Stimulated activated CD8-positive, alpha-beta memory T cell treated with anti-CD3 and anti-CD28 coated beads, Interleukin-12 subunit alpha, Interleukin-12 subunit beta, amount 100 ng/mL, for 4 hours (primary cell): ENCODE measurements at regions not wholly inside any gene's neighbourhood (a gene's known extent, or its start where the extent isn't known, plus 50 kb on each side); places are given as distances from the start of the nearest gene placed in this dataset.

Source experiments
- DNase-seq: peaks from one replicate; pipeline ENCODE4 v3.0.0-alpha.2; 2020; ENCODE audit warnings: low read depth

- DNase-seq, result no peak
These were observed 291.0 kb downstream of the NSG2 start for GRCh38 chr5:174336479-174336878.

DNA sequence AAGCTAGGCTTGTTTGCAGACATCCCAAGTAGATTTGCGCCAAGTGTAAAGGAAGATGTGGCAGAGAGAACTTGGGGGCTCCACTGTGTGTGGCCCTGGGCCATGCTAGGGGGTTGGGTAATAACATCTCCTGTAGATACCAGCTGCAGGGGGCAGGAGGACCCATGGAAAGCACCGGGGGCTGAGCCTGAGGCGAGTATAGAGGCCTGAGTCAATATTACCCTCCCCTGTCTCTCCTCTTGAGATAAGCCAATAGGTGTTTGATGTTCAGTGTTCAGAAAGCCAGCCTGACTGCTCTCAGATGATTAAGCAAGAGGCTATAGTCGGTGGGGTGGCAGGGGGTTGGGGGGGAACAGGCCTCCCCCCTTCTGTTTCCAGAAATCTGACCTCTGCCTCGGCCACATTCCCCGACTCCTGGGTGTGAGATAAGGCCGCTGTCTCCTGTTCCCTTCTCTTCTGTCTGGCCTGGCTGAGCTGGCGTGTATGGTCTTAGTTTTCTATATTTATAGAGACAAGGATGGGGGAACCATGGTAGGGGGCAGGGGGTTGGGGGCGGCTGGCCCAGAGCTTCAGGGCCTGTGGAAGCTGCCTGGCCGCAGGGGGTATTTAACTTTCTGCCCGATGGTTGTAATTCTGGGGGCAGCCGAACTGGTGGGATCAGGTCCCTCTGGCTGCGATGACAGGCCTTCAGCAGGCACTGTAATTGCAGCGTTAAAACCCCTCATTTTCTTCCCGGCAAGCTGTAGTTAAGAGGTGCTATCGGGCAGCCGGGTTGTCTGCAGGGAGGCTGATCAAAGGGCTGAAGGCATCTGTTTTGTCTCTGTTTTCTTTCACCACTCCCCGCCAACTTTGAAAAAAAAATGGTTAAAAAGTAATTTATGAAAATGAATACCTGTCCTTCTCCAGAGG lies 292.0 kb downstream of the NSG2 start:
- no peak for DNase-seq

- no peak for DNase-seq
These were observed 292.9 kb downstream of the NSG2 start for GRCh38 chr5:174338185-174339010.

DNA sequence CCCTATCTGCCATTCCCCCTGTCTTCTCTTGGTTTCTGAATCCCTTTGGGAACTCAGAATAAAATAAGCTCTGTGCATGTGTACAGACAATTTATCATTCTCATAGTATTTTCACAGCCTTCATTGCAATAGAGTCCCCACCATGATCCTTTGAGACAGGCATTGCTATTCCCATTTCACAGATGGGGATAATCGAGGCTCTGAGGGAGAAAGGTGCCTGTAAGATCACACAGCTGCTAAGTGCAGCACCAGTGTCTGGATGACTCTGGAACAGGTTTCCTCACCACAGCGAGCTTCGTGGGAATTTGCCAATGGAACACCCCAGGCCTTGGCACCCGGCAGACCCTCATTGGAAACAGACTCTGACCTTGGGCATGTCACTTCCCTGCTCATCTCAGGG lies 293.6 kb downstream of the NSG2 start:
- no peak for DNase-seq

DNA sequence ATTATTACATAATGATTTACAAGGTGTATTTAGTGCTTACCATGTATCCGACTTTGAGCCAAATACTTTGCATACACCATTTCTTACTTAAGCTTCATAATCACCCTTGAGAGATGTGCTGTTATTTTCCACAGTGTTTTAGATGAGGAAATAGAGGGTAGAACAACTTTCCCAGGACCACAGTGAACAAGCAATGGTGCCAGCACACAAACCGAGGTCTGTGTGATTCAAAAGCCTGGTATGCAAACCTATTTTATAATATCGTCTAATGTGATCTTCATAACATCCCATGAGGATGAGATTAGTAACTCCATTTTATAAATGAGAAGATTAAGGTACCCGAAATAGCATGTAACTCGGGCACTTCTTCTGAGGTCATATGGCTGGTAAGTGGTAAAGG lies 294.7 kb downstream of the NSG2 start:
- DNase-seq, result no peak

DNA sequence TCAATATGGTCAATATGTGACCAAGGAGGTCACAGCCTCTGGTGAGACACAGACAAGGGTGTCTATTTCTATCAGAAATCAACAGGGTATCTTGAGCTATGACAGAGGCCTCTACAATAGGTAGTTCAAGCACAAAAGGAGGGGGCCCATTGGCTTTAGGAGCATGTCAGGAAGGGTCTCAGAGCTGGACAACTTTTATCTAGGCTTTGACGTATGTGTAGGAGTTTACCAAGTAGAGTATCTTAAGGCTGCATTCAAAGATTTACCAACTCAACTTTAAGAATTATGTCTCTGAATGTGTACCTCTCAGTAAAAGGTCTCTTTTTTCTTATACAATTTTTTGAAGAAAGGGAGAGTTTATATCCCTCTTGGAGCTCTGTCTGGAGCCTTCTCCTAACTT lies 297.2 kb downstream of the NSG2 start:
- DNase-seq, result no peak

DNA sequence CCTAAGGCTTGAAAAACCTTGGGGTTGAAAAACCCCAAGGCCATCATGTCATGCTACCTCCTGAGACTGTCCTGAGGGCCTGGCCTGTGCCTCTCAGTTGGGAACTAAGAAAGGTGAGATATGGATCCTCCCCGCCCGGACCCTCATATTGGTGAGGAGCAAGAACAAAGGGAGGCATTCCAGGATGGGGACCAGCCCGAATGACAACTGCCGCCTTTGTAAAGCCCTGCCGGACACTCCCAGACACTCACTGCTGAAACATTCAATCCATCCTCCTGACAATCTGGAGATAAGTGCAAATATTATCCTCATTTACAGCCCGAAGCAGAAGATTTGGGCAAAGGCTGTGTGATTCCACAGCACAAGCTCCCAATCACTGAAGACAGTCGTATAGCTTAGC lies 298.3 kb downstream of the NSG2 start:
- DNase-seq, result no peak

DNA sequence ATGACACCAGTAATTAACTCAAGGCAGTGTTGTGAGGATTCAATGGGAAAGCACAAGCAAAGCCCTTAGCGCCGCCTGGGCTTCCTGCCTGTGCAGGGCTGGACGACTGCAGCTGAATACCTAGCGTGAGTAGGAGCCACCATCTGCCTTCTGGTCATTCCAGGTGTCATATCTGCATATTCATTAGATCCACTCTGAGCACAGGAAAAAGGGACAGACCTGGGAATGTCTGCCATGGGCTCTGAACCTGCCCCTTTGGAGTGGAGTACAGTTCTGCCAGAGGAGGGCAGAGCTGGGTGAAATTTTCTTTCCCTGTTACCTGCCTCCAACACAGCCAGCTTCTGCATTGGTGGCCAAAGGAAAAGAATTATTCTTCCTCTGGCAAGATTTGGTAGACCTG lies 298.8 kb downstream of the NSG2 start:
- no peak for DNase-seq

- no peak for DNase-seq
These were observed 301.7 kb downstream of the NSG2 start for GRCh38 chr5:174347183-174347582.

GRCh38 chr5:174348311-174348981 lies 302.9 kb downstream of the NSG2 start:
- DNase-seq, result no peak

GRCh38 chr5:174352681-174353080 lies 307.2 kb downstream of the NSG2 start:
- DNase-seq, result no peak

- no peak for DNase-seq
These were observed 309.1 kb downstream of the NSG2 start for GRCh38 chr5:174354571-174354970.

- DNase-seq, result no peak
These were observed 309.7 kb downstream of the NSG2 start for GRCh38 chr5:174355208-174355612.

DNA sequence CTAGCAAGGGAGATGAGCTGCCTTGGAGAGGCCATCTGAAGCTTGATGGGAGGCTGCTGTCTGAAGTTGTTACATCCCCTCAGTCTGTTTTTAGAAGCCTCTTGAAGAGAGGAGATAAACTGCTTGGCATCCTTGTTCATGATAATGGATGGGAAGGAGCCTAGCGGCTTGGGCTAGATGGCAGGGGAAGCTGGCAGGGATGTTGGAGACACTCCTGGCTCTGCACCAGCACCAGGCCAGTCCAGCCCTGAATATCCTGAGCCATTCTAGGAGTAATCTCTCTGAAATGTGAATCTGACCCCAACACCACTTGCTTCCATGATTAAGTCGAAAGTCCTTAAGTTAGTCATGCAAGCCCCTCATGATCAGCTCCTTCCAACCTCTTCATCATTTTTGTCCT lies 310.5 kb downstream of the NSG2 start:
- no peak for DNase-seq

DNA sequence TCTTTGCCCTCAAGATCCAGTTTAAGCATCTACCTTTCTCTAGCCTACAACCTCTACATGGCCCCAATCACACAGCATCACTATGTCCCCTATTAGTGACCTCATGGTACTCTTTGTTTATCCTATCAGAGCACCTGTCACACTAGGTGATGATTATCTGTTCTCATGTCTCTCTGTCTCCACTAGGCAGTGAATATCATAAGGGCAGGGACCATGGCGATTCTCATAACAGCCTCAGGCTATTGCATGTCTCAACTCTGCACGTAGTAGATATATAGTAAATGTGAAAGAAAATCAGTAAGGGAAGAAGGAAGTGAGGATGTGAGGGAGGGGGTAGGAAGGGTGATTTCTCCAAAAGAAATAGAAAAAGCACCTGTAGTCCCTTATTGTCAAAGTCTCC lies 311.0 kb downstream of the NSG2 start:
- DNase-seq, result no peak

DNA sequence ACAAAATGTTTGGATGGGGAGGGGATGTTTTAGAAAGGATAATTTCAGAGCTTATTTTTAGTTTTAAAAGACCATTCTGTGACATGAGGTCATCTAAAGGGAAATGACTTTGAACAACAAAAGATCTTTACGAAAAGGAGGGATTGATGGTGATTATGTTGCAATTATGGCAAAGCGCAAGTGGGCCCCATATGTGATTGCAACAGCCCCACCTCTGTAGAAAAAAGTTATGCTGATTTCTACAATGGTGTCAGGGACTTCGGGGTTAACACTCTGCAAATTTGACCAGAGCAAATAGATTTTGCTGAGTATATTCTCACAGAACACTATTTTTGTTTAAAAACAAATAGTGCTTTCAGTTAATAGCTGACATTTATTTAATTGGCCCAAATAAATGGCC lies 312.8 kb downstream of the NSG2 start:
- no peak for DNase-seq

- no peak for DNase-seq
These were observed 313.6 kb downstream of the NSG2 start for GRCh38 chr5:174359071-174359470.

GRCh38 chr5:174362514-174362913 lies 317.0 kb downstream of the NSG2 start:
- no peak for DNase-seq

- no peak for DNase-seq
These were observed 318.4 kb downstream of the NSG2 start for GRCh38 chr5:174363934-174364333.

- no peak for DNase-seq
These were observed 319.2 kb downstream of the NSG2 start for GRCh38 chr5:174364676-174365075.

GRCh38 chr5:174371600-174372094 lies 326.1 kb downstream of the NSG2 start:
- no peak for DNase-seq

- no peak for DNase-seq
These were observed 328.7 kb downstream of the NSG2 start for GRCh38 chr5:174374206-174374605.
